ENCODE measurements at regions not wholly inside any gene's neighbourhood (a gene's known extent, or its start where the extent isn't known, plus 50 kb on each side); places are given as distances from the start of the nearest gene placed in this dataset.

GRCh38 chr1:229991724-229992333, 75.2 kb upstream of the GALNT2 start:
- Histone ChIP-seq H3K9me3 (ENCODE audit: insufficient read depth, low read depth, low read length) (no peaks in the 10 kb centered on the region), H3K4me3 (ENCODE audit: low read length) (no peak overlapping the region), H3K27ac (ENCODE audit: low read depth, low read length) (no peak overlapping the region), H3K9ac (ENCODE audit: low read depth, low read length) (no peak overlapping the region), H3K36me3 (ENCODE audit: insufficient read depth, low read length) (no peaks in the 10 kb centered on the region), H3K4me1 (ENCODE audit: insufficient read depth, low read length) (no peaks in the 10 kb centered on the region), H3K27me3 (ENCODE audit: insufficient read depth, low read length) (no peaks in the 10 kb centered on the region)
- 89% methylated on average over 6 of the region's 6 CpGs for WGBS

- H3K9ac ChIP-seq (ENCODE audit: low read depth, low read length), result no peak overlapping the region
- no peaks in the 10 kb centered on the region for H3K4me1 ChIP-seq (ENCODE audit: insufficient read depth, low read length)
- H3K4me3 ChIP-seq (ENCODE audit: low read length), result no peak overlapping the region
- no peaks in the 10 kb centered on the region for H3K36me3 ChIP-seq (ENCODE audit: insufficient read depth, low read length)
- H3K9me3 ChIP-seq (ENCODE audit: insufficient read depth, low read depth, low read length), result no peaks in the 10 kb centered on the region
- H3K27me3 ChIP-seq (ENCODE audit: insufficient read depth, low read length), result no peaks in the 10 kb centered on the region
- H3K27ac ChIP-seq (ENCODE audit: low read depth, low read length), result no peak overlapping the region
Measured at GRCh38 chr1:229993060-229993459, 74.0 kb upstream of the GALNT2 start.

GRCh38 chr1:229993894-229994293, 73.1 kb upstream of the GALNT2 start:
- H3K9me3 ChIP-seq (ENCODE audit: insufficient read depth, low read depth, low read length), result no peaks in the 10 kb centered on the region
- H3K9ac ChIP-seq (ENCODE audit: low read depth, low read length), result no peak overlapping the region
- H3K4me3 ChIP-seq (ENCODE audit: low read length), result no peak overlapping the region
- WGBS, result 98% methylated on average over 3 of the region's 3 CpGs
- H3K4me1 ChIP-seq (ENCODE audit: insufficient read depth, low read length), result no peaks in the 10 kb centered on the region
- H3K36me3 ChIP-seq (ENCODE audit: insufficient read depth, low read length), result no peaks in the 10 kb centered on the region
- no peak overlapping the region for H3K27ac ChIP-seq (ENCODE audit: low read depth, low read length)
- no peaks in the 10 kb centered on the region for H3K27me3 ChIP-seq (ENCODE audit: insufficient read depth, low read length)

- Histone ChIP-seq H3K36me3 (ENCODE audit: insufficient read depth, low read length) (no peaks in the 10 kb centered on the region), H3K27me3 (ENCODE audit: insufficient read depth, low read length) (no peaks in the 10 kb centered on the region), H3K27ac (ENCODE audit: low read depth, low read length) (no peak overlapping the region), H3K9me3 (ENCODE audit: insufficient read depth, low read depth, low read length) (no peaks in the 10 kb centered on the region), H3K4me1 (ENCODE audit: insufficient read depth, low read length) (no peaks in the 10 kb centered on the region), H3K9ac (ENCODE audit: low read depth, low read length) (no peak overlapping the region), H3K4me3 (ENCODE audit: low read length) (no peak overlapping the region)
- 80% methylated on average over 12 of the region's 12 CpGs for WGBS
Measured at GRCh38 chr1:229999004-229999670, 67.9 kb upstream of the GALNT2 start.

- whole genome bisulfite sequencing, result 93% methylated on average over 6 of the region's 6 CpGs
Measured at GRCh38 chr1:230000493-230001184, 66.4 kb upstream of the GALNT2 start.

GRCh38 chr1:230002164-230002803, 64.8 kb upstream of the GALNT2 start:
- H3K36me3 ChIP-seq (ENCODE audit: insufficient read depth, low read length), result no peaks in the 10 kb centered on the region
- WGBS, result 92% methylated on average over 5 of the region's 5 CpGs
- no peak overlapping the region for H3K4me3 ChIP-seq (ENCODE audit: low read length)
- H3K9me3 ChIP-seq (ENCODE audit: insufficient read depth, low read depth, low read length), result no peaks in the 10 kb centered on the region
- H3K9ac ChIP-seq (ENCODE audit: low read depth, low read length), result no peak overlapping the region
- H3K27me3 ChIP-seq (ENCODE audit: insufficient read depth, low read length), result no peaks in the 10 kb centered on the region
- H3K4me1 ChIP-seq (ENCODE audit: insufficient read depth, low read length), result no peaks in the 10 kb centered on the region
- no peak overlapping the region for H3K27ac ChIP-seq (ENCODE audit: low read depth, low read length)

More at GRCh38 chr1:230000493-230001184, 66.4 kb upstream of the GALNT2 start:
- no peak overlapping the region for H3K9ac ChIP-seq (ENCODE audit: low read depth, low read length)
- no peak overlapping the region for H3K4me3 ChIP-seq (ENCODE audit: low read length)
- no peaks in the 10 kb centered on the region for H3K27me3 ChIP-seq (ENCODE audit: insufficient read depth, low read length)
- H3K36me3 ChIP-seq (ENCODE audit: insufficient read depth, low read length), result no peaks in the 10 kb centered on the region
- H3K4me1 ChIP-seq (ENCODE audit: insufficient read depth, low read length), result no peaks in the 10 kb centered on the region
- H3K27ac ChIP-seq (ENCODE audit: low read depth, low read length), result no peak overlapping the region
- H3K9me3 ChIP-seq (ENCODE audit: insufficient read depth, low read depth, low read length), result no peaks in the 10 kb centered on the region

- H3K4me3 ChIP-seq (ENCODE audit: low read length), result no peak overlapping the region
- H3K27ac ChIP-seq (ENCODE audit: low read depth, low read length), result no peak overlapping the region
- no peaks in the 10 kb centered on the region for H3K4me1 ChIP-seq (ENCODE audit: insufficient read depth, low read length)
- H3K27me3 ChIP-seq (ENCODE audit: insufficient read depth, low read length), result no peaks in the 10 kb centered on the region
- H3K9me3 ChIP-seq (ENCODE audit: insufficient read depth, low read depth, low read length), result no peaks in the 10 kb centered on the region
- no peaks in the 10 kb centered on the region for H3K36me3 ChIP-seq (ENCODE audit: insufficient read depth, low read length)
- H3K9ac ChIP-seq (ENCODE audit: low read depth, low read length), result no peak overlapping the region
- 88% methylated on average over 6 of the region's 6 CpGs for WGBS
Measured at GRCh38 chr1:230003409-230003808, 63.6 kb upstream of the GALNT2 start.

- WGBS, result 88% methylated on average over 8 of the region's 8 CpGs
- H3K9me3 ChIP-seq (ENCODE audit: insufficient read depth, low read depth, low read length), result no peaks in the 10 kb centered on the region
- H3K4me1 ChIP-seq (ENCODE audit: insufficient read depth, low read length), result no peaks in the 10 kb centered on the region
- H3K27me3 ChIP-seq (ENCODE audit: insufficient read depth, low read length), result no peaks in the 10 kb centered on the region
- H3K9ac ChIP-seq (ENCODE audit: low read depth, low read length), result no peak overlapping the region
- H3K27ac ChIP-seq (ENCODE audit: low read depth, low read length), result no peak overlapping the region
- H3K36me3 ChIP-seq (ENCODE audit: insufficient read depth, low read length), result no peaks in the 10 kb centered on the region
- H3K4me3 ChIP-seq (ENCODE audit: low read length), result no peak overlapping the region
Measured at GRCh38 chr1:230005040-230005439, 62.0 kb upstream of the GALNT2 start.

- Histone ChIP-seq H3K9me3 (ENCODE audit: insufficient read depth, low read depth, low read length) (no peaks in the 10 kb centered on the region), H3K4me1 (ENCODE audit: insufficient read depth, low read length) (no peaks in the 10 kb centered on the region), H3K36me3 (ENCODE audit: insufficient read depth, low read length) (no peaks in the 10 kb centered on the region), H3K4me3 (ENCODE audit: low read length) (no peak overlapping the region), H3K27ac (ENCODE audit: low read depth, low read length) (no peak overlapping the region), H3K27me3 (ENCODE audit: insufficient read depth, low read length) (no peaks in the 10 kb centered on the region), H3K9ac (ENCODE audit: low read depth, low read length) (no peak overlapping the region)
- 88% methylated on average over 4 of the region's 4 CpGs for WGBS
Measured at GRCh38 chr1:230008721-230009120, 58.3 kb upstream of the GALNT2 start.

- Histone ChIP-seq H3K4me3 (ENCODE audit: low read length) (no peak overlapping the region), H3K4me1 (ENCODE audit: insufficient read depth, low read length) (no peaks in the 10 kb centered on the region), H3K27ac (ENCODE audit: low read depth, low read length) (no peak overlapping the region), H3K9ac (ENCODE audit: low read depth, low read length) (no peak overlapping the region), H3K27me3 (ENCODE audit: insufficient read depth, low read length) (no peaks in the 10 kb centered on the region), H3K36me3 (ENCODE audit: insufficient read depth, low read length) (no peaks in the 10 kb centered on the region), H3K9me3 (ENCODE audit: insufficient read depth, low read depth, low read length) (no peaks in the 10 kb centered on the region)
- WGBS, result 92% methylated on average over 7 of the region's 7 CpGs
Measured at GRCh38 chr1:230009611-230010313, 57.3 kb upstream of the GALNT2 start.

All from HUES64 (cell line).